Mucosa of descending colon (tissue), 3 donors: ENCODE measurements at regions not wholly inside any gene's neighbourhood (a gene's known extent, or its start where the extent isn't known, plus 50 kb on each side); places are given as distances from the start of the nearest gene placed in this dataset.

Experiments used
- ATAC-seq: fragments of 200-7000 bp; cut with Tn5 transposase; one replicate; pipeline ENCODE4 v1.9.1; 2020; ENCODE audit warnings: mild to moderate bottlenecking, moderate library complexity
- DNase-seq, 3 donors: peaks; one replicate each; pipeline ENCODE4 v3.0.0-alpha.2; 2020
- H3K36me3 ChIP-seq: fragments of 200-600 bp; one replicate; pipeline ENCODE4 v1.8.0; 2021; ENCODE audit warnings: low read depth, mild to moderate bottlenecking
- H3K4me1 ChIP-seq: fragments of 200-600 bp; one replicate; pipeline ENCODE4 v1.8.0; 2021; ENCODE audit warnings: low read depth, mild to moderate bottlenecking
- H3K4me3 ChIP-seq: fragments of 200-600 bp; one replicate; pipeline ENCODE4 v1.8.0; 2021; ENCODE audit warnings: mild to moderate bottlenecking
- H3K9me3 ChIP-seq: fragments of 200-600 bp; one replicate; pipeline ENCODE4 v1.8.0; 2021; ENCODE audit warnings: mild to moderate bottlenecking
- CTCF ChIP-seq: fragments of 200-600 bp; IDR thresholded peaks from one replicate; pipeline ENCODE4 v1.8.0; 2022; ENCODE audit warnings: antibody characterized with exemption, mild to moderate bottlenecking
- intact Hi-C, 2 donors: fragments of 100-400 bp; cut with DNase I in 1 of 2; cut with micrococcal nuclease in 1 of 2; formaldehyde crosslinking; loops; one replicate each; pipeline versions ENCODE4 v1.11.0 to v1.11.1; 2022; cut with DNase I, micrococcal nuclease
- donor health status: DM: no; HTN: no; CAD: no; lungs with moderate emphysema.
- donor health status: DM: no; HTN: no; CAD: no.
- donor health status: DM: no; HTN: yes; CAD: no.

DNA sequence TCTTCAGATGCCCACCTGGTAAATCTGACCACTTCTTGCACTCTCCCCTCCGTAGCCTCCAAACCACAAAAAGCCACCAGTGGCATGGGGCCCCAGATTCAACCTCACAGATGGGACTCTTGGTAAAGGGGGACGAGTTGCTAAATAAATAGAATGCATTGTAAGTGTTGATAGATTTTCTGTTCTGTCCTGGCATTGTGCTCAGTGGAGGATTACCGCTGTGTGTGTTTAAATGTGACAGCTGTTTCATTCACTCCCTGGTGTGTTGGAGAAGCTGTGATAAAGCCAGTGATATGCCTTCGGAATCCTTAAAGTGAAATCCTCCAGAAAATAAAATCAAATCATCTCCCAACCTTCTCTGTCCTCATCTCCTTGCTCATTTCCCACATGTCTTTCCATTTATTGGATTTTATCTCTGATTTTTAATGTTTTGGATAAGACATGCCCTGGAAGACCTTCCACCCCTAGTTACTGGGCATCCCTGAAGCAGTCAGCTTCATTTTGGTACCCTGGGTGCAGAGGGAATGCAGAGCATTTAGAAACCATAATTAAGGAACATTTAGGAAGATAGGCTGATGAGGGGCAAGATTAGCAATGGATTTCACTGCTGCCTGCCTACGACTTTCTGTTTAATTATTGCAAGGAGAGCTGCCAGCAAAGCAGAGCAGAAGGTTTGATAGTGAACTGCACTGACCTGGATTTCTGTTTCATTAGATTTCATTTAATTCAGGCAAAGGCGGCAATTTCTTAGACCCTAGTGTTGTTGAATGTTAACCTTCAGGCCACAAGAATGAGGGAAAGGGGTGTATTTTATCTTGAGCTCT lies 460.9 kb upstream of the KIRREL3 start:
- Histone ChIP-seq H3K4me3 (no peak overlapping the region), H3K36me3 (no peaks in the 10 kb centered on the region), H3K4me1 (peaks cover 3% of the 10 kb centered on the region), H3K9me3 (no peaks in the 10 kb centered on the region)
- TF ChIP-seq CTCF: no peak
- DNase-seq (no peak), ATAC-seq (no peak)
- intact Hi-C loops: no loop called here

GRCh38 chr11:127458561-127458960 lies 458.0 kb upstream of the KIRREL3 start:
- ATAC-seq: no peak
- no peaks in the 10 kb centered on the region for H3K9me3 ChIP-seq
- no peak for DNase-seq
- H3K4me3 ChIP-seq: no peak overlapping the region
- H3K36me3 ChIP-seq: no peaks in the 10 kb centered on the region
- peaks cover 3% of the 10 kb centered on the region for H3K4me1 ChIP-seq
- TF ChIP-seq CTCF: no peak
- intact Hi-C loops: no loop called here

- Histone ChIP-seq H3K36me3 (no peaks in the 10 kb centered on the region), H3K9me3 (no peaks in the 10 kb centered on the region), H3K4me1 (peaks cover 3% of the 10 kb centered on the region), H3K4me3 (no peak overlapping the region)
- no peak for TF ChIP-seq CTCF
- intact Hi-C loops: no loop called here
- DNase-seq: no peak
- ATAC-seq: peak; percentile 36
These were observed 454.3 kb upstream of the KIRREL3 start for GRCh38 chr11:127454856-127455255.

DNA sequence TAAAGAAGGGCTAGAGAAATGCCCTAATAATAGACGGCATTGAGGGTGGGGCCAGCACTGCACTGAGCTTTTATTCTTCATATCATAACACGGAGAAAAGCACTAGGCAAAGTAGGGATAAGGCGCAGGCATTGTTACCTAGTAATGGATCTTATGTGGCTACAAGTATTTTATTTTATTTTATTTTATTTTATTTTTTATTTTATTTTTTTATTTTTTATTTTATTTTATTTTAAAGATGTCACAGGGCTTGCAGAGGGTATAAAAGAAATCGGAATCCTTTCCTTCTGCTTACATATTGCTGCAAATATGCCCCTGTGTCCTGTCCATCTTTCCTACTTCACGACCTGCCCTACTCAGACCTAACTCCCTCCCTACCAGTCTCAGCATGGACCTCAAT lies 452.0 kb upstream of the KIRREL3 start:
- Histone ChIP-seq H3K9me3 (no peaks in the 10 kb centered on the region), H3K4me3 (no peak overlapping the region), H3K36me3 (no peaks in the 10 kb centered on the region), H3K4me1 (no peaks in the 10 kb centered on the region)
- ATAC-seq (no peak), DNase-seq (no peak)
- intact Hi-C loops: no loop called here
- TF ChIP-seq CTCF: no peak

- Histone ChIP-seq H3K4me1 (no peaks in the 10 kb centered on the region), H3K36me3 (no peaks in the 10 kb centered on the region), H3K4me3 (no peak overlapping the region), H3K9me3 (no peaks in the 10 kb centered on the region)
- intact Hi-C loops: no loop called here
- no peak for TF ChIP-seq CTCF
- no peak for DNase-seq
- ATAC-seq: no peak
These were observed 451.3 kb upstream of the KIRREL3 start for GRCh38 chr11:127451861-127452260.
